NB4 (cell line): ENCODE measurements at regions not wholly inside any gene's neighbourhood (a gene's known extent, or its start where the extent isn't known, plus 50 kb on each side); places are given as distances from the start of the nearest gene placed in this dataset.

Experiments
- DNase-seq: peaks from one replicate; pipeline ENCODE4 v3.0.0; 2010; ENCODE audit warnings: low read depth
- H3K4me3 ChIP-seq: one replicate; pipeline ENCODE4 v1.5.1; 2011; ENCODE audit warnings: mild to moderate bottlenecking, low read depth, low read length, moderate library complexity
- MYC ChIP-seq: IDR thresholded peaks from 2 replicates; pipeline ENCODE4 v1.6.1; 2011; ENCODE audit warnings: low read depth, low read length
- POLR2A ChIP-seq: IDR thresholded peaks from 2 replicates; pipeline ENCODE4 v1.6.1; 2011; ENCODE audit warnings: mild to moderate bottlenecking; ENCODE audit not compliant: insufficient read length; ENCODE audit errors: extremely low read depth
- TF ChIP-seq, protein P1 (sequence below): IDR thresholded peaks from one replicate; pipeline ENCODE4 v1.5.1; 2012; ENCODE audit warnings: low read depth, low read length
- TF ChIP-seq, protein P2 (sequence below): IDR thresholded peaks from 2 replicates; pipeline ENCODE4 v1.6.1; 2011; ENCODE audit warnings: low read depth, low read length

DNA sequence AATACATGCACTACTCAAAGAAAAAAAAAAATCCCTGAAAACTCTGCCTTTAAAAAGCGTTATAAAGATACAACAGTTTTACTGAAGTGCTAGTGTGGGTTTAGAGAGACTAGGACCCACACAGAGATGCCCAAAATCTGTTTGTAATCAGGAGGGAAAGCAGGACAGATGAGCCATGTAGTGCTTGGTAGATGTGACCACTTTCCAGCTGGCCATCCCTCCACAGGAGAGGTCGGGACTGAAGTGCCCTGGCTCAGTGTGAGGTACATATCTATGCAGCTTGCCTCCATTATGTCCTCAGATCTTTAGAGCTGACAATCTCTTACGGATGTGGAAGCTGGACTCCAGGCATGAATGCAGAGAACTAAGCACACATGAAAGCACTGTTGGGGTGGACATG lies 57.5 kb upstream of the NANOGP8 start:
- TF ChIP-seq POLR2A (no peak), MYC (no peak)
- TF ChIP-seq, protein P1, sequence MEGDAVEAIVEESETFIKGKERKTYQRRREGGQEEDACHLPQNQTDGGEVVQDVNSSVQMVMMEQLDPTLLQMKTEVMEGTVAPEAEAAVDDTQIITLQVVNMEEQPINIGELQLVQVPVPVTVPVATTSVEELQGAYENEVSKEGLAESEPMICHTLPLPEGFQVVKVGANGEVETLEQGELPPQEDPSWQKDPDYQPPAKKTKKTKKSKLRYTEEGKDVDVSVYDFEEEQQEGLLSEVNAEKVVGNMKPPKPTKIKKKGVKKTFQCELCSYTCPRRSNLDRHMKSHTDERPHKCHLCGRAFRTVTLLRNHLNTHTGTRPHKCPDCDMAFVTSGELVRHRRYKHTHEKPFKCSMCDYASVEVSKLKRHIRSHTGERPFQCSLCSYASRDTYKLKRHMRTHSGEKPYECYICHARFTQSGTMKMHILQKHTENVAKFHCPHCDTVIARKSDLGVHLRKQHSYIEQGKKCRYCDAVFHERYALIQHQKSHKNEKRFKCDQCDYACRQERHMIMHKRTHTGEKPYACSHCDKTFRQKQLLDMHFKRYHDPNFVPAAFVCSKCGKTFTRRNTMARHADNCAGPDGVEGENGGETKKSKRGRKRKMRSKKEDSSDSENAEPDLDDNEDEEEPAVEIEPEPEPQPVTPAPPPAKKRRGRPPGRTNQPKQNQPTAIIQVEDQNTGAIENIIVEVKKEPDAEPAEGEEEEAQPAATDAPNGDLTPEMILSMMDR, result no peak
- TF ChIP-seq, protein P2, sequence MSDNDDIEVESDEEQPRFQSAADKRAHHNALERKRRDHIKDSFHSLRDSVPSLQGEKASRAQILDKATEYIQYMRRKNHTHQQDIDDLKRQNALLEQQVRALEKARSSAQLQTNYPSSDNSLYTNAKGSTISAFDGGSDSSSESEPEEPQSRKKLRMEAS, result no peak

DNA sequence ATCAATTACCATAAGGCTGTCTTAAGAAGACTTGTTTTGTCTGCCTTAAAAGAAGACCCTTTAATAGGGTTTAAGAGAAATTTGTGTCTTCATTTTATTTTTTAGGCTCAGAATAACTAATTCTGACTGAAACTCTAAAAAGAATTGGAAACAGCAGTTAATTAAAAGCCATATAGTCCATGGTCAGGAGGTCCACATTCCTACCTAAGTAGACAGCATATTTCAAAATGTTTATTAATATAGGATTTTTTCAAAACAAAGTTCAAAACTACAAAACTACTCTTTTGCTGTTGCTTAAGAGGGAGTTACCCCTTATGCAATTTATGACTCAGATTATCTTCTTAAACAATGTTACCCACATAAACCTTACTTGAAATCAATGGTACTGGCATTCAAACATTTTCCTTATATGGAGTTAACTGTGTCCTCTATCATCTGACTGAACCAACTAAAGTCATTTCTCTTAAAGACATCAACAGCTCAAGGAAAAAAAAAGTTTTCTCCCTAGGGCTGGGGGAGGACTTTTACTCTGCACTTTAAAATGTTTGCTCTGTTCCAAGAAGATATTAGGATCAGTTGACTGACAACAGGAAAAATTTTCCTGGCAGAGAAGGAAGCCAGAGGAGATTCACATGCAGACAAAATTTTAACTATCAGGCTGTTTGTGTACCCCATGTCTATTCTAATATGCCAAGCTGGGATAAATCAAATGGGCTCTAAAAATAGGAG lies 56.8 kb upstream of the NANOGP8 start:
- DNase-seq, result peak; percentile 58
- no peak overlapping the region for H3K4me3 ChIP-seq
- TF ChIP-seq, protein P2, result no peak
- TF ChIP-seq MYC (no peak), POLR2A (no peak)
- TF ChIP-seq, protein P1, result no peak

More for the DNA sequence above, 57.5 kb upstream of the NANOGP8 start:
- no peak for DNase-seq
- no peak overlapping the region for H3K4me3 ChIP-seq

DNA sequence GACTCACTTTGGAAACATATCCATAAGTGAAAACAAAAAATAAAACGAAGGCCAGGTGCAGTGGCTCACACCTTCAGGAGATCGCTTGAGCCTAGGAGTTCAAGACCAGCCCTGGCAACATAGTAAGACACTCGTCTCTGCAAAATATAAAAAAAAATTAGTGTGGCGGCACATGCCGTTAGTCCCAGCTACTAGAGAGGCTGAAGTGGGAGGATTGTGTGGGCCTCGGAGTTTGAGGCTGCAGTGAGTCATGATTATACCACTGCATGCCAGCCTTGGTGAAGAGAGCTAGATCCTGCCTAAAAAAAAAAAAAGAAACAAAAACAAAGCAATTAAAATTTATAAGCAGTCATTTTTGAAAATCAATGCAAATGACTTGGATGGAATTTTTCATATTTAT lies 54.7 kb upstream of the NANOGP8 start:
- DNase-seq, result no peak
- no peak overlapping the region for H3K4me3 ChIP-seq
- TF ChIP-seq, protein P2, result no peak
- TF ChIP-seq MYC (no peak), POLR2A (no peak)
- TF ChIP-seq, protein P1, result no peak

DNA sequence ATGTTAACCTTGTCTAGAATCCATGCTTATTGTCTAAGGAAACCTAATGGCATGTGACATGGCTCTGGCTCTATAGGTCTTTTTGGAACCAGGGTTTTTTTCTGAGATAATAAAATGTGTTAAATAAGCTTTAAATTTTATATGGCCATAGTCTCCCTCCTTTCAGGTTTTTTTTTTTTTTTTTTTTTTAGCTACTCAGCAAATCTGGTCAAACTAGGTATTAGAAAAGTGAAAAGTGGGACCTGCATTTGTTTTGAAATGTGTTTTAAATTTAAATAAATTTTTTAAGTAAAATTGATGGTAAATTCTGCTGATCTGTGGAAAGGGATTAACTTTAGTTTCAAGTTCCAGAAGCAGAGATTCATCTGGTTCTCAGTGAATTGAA lies 52.1 kb upstream of the NANOGP8 start:
- H3K4me3 ChIP-seq, result no peak overlapping the region
- TF ChIP-seq, protein P1, result no peak
- TF ChIP-seq MYC, result no peak
- no peak for TF ChIP-seq POLR2A
- TF ChIP-seq, protein P2, result no peak
- DNase-seq, result no peak

DNA sequence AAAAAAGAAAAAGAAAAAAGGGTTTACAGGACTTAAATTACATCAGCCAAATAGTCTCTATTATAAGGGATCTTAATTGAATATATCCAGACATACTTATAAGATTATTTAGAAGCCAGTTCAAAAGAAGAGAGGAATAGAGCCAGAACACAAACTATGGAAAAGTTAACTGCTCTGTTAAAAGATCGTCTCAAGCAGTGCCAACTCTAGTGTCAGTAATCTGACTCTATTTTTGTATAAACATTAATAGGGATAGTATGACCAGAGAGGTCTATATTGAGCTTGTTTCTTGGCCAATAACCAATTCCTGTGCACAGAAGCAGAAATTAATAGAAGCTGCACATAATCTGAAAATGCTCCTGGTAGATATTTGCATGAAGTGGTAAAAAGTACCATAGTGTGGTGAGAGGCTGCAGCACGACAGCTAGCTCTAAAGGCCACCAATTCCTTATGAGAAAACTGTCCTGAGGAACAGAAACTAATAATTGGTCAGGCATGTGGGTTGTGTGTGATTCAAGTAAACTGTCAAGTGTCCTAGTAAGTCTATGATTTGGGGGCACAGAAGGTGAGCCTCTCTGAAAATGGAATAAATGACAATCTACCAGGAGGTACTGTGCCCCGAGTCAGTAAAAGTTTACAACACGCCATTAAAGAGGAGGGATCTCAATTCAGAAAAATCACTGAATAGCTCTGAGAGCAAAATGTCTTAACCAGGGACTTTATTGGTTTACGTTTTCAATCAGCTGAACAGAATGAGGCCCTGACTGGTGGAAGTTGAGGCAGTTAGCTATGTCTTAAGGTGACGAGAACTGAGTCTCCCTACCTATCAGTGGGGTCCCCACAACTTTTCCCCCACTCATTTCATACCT lies 51.5 kb upstream of the NANOGP8 start:
- H3K4me3 ChIP-seq, result no peak overlapping the region
- TF ChIP-seq, protein P1, result no peak
- DNase-seq, result no peak
